ENCODE measurements at regions not wholly inside any gene's neighbourhood (a gene's known extent, or its start where the extent isn't known, plus 50 kb on each side); places are given as distances from the start of the nearest gene placed in this dataset.

DNA sequence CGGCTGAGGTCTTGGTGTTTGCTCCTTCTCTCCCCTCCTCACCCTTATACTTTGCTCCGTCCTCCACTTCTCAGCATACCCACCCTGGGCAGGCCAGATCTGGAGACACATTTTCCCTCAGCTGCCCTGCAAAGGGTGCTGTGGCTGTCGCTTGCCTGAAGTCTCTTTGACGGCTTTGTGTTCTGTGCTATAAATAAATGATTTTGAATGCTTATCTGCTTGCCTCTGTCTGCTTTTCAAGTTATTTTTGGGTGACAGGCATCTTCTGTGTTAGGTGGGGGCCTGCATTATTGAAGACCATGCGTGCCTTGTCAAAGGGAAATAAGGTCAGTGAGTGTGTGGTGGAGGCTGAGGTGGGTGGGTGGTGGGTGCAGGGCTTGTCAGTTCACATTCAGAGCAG lies 66.9 kb upstream of the KCND3 start:
- ChIA-PET CTCF (interaction anchor here (0.7 kb wide), 1 partner anchor 18 kb away, joined by 3 read pairs; no protein-coding TSS in a partner anchor), POLR2A (no interaction called here)
- DNase-seq (ENCODE audit: extremely low spot score) = no peak
- TF ChIP-seq, protein P1, sequence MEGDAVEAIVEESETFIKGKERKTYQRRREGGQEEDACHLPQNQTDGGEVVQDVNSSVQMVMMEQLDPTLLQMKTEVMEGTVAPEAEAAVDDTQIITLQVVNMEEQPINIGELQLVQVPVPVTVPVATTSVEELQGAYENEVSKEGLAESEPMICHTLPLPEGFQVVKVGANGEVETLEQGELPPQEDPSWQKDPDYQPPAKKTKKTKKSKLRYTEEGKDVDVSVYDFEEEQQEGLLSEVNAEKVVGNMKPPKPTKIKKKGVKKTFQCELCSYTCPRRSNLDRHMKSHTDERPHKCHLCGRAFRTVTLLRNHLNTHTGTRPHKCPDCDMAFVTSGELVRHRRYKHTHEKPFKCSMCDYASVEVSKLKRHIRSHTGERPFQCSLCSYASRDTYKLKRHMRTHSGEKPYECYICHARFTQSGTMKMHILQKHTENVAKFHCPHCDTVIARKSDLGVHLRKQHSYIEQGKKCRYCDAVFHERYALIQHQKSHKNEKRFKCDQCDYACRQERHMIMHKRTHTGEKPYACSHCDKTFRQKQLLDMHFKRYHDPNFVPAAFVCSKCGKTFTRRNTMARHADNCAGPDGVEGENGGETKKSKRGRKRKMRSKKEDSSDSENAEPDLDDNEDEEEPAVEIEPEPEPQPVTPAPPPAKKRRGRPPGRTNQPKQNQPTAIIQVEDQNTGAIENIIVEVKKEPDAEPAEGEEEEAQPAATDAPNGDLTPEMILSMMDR (IDR thresholded peaks at IDR 0.05; ENCODE audit: control extremely low read depth, extremely low read depth, low read depth, missing control alignments) = no peak

DNA sequence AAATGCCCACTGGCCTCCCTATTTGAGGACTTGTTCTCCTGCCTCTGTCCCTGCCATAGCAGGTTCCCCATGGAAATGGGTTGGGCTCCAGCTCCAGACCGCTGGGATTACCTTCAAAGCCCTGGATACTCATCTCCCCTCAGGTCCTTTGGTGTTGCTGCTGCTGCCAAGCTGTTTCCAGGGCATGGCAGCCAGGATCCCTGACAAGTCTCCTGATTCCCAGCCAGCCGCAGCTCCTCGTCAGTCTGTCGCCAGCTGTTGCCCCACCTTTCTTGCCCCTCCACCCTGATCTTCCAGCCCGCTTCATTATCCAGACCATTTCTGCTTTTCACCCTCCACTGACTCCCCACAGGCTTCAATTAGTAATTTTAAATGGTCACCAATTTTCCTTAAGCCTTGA lies 68.3 kb upstream of the KCND3 start:
- no peak for DNase-seq (ENCODE audit: extremely low spot score)
- POLR2A ChIA-PET = no interaction called here
- CTCF ChIA-PET = no interaction called here
- TF ChIP-seq, protein P1 (IDR thresholded peaks at IDR 0.05; ENCODE audit: control extremely low read depth, extremely low read depth, low read depth, missing control alignments) = no peak

DNA sequence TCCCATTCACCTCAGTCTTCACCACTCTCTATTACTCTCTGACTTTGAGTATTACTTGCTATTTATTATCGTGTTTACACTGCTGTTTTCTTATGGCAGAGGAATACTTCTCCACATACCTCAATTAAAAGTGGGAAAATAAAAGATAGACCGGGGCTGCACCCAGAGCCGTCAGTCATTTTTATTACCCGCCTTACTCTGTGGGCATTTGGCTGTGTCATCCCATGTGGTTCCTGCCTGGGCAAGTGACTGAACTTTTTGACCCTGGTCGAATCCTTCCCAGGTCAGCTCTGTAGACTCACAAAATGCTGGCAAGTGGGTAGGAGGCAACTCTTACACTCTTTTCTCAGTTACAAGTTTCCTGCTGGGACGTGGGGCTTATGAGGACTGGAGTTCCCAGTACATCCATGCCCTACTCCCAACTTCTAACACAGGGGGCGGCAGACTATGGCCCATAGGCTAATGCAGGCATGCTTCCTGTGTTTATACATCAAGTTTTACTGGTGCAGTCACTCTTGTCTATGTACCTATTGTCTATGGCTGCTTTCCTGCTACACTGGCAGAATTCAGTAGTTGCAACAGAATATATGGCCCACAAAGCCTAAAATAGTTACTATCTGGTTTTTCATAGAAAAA lies 69.5 kb upstream of the KCND3 start:
- POLR2A ChIA-PET = no interaction called here
- DNase-seq (ENCODE audit: extremely low spot score) = no peak
- TF ChIP-seq, protein P1 (IDR thresholded peaks at IDR 0.05; ENCODE audit: control extremely low read depth, extremely low read depth, low read depth, missing control alignments) = no peak
- CTCF ChIA-PET = no interaction called here

DNA sequence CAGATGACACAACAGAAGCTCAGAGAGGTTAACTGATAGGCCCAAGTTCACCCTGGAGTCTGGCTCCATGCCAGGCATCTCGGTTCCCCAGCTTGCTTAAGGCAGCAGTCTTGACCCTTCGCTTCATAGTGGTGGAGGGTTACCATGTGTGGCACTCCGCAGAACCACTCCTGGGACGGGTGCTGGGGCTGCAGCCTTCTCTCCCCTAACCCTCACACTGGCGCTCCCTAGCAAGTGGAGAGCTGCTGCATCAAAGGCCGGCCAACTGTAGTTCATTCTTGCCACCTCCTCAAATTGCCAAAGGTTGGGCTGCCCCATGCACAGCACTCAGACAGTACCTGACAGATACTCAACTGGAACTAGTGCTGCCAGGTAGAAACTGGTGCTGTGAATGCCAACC lies 70.2 kb upstream of the KCND3 start:
- CTCF ChIA-PET = no interaction called here
- POLR2A ChIA-PET = no interaction called here
- DNase-seq (ENCODE audit: extremely low spot score) = no peak
- TF ChIP-seq, protein P1 (IDR thresholded peaks at IDR 0.05; ENCODE audit: control extremely low read depth, extremely low read depth, low read depth, missing control alignments) = no peak

DNA sequence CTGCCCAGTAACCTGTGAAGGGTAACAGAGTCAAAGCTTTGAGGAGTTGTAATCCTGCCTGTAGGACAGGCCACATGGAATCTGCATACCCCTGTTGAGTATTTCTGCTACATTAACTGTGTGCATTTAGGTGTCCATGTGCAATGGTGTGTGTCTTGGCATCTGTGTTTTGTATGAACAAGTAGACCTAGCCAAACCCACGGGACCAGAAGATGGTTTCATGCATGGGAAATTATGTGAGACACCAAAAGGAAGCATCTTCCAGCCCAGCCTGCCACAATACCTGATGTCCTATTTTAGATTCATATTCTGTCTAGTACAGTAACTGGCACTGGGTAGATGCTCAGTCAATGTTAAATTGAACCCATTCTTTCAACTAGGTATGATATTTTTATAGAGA lies 70.8 kb upstream of the KCND3 start:
- DNase-seq (ENCODE audit: extremely low spot score) = no peak
- ChIA-PET CTCF (interaction anchor here (2.6 kb wide), 1 partner anchor 8 kb away, joined by 13 read pairs; no protein-coding TSS in a partner anchor), POLR2A (no interaction called here)
- TF ChIP-seq, protein P1 (IDR thresholded peaks at IDR 0.05; ENCODE audit: control extremely low read depth, extremely low read depth, low read depth, missing control alignments) = no peak

DNA sequence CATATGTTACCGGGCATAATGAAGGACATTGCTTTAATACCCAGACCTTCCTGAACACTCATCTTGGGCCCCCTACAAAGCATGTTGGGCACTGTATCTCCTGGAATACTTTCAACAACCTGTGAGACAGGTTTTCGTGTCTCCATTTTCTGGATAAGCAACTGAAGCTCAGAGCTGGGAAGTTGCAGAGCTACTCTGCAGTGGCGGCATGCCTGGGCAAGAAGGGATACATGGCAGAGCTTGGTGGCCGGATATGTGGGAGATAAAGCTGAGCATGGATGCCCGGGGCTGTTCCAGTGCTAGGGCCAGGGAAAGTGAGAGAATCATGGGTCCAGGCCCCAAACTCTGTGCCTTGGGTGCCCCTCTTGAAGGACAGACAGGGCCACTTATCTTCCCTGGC lies 71.6 kb upstream of the KCND3 start:
- CTCF ChIA-PET = interaction anchor here (2.6 kb wide), 1 partner anchor 9 kb away, joined by 13 read pairs; no protein-coding TSS in a partner anchor
- POLR2A ChIA-PET = no interaction called here
- TF ChIP-seq, protein P1 (IDR thresholded peaks at IDR 0.05; ENCODE audit: control extremely low read depth, extremely low read depth, low read depth, missing control alignments) = no peak
- DNase-seq (ENCODE audit: extremely low spot score) = no peak
